ENCODE measurements at regions not wholly inside any gene's neighbourhood (a gene's known extent, or its start where the extent isn't known, plus 50 kb on each side); places are given as distances from the start of the nearest gene placed in this dataset.

DNA sequence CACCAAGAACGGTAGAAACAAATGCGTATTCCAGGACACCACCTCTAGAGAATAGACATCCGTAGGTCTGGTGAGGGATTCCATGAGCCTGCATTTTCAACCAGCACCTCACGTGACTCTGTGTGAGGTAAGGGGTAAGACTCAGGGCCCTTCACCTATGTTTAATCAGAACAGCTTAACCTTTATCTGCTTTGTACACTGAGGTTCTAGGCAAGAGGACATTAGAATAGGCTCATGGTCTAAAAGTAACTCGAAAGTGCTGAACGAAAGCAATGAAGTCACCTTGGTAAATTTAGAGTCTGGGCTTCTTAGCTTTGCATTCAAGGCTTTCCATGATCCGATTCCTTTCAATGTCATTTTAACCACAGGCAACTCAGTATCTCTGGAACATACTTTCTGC lies 270.5 kb upstream of the CADM1 start:
- WGBS (ENCODE audit: low lambda C conversion rate), result 51% methylated on average over 7 of the region's 7 CpGs
- no peak for DNase-seq

DNA sequence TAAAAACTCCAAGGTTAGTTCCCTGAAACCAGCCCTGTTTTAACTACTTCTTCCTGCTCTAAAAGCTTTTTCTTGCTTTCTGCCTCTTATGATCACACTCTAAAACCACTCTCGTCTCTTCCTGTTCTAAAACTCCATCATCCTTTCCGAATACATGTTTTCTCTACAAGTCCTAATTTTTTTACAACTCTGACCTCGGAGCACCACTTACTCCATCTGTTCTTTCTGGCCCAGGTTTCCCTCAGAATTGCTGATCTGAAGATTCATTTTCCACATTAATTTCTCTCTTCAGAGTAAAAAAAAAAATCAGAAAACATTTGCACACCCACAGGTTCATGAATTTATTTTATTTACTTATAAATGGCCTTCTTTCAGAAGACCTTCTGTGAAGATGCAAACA lies 265.7 kb upstream of the CADM1 start:
- DNase-seq, result no peak
- H4K20me1 ChIP-seq (ENCODE audit: insufficient read depth), result no peaks in the 10 kb centered on the region
- H3K4me2 ChIP-seq, result no peak overlapping the region
- peaks cover 0 to 5% of the 10 kb centered on the region in 2 experiments; a peak in 1 of 4 replicates for H3K4me1 ChIP-seq (ENCODE audit: control insufficient read depth in 1 of 2, insufficient read depth in 2 of 2, low read depth in 1 of 2, low read length in 1 of 2)
- 24% methylated on average over 3 of the region's 3 CpGs for WGBS (ENCODE audit: low lambda C conversion rate)
- no peak overlapping the region for H3K4me3 ChIP-seq (ENCODE audit: low read depth in 2 of 2, low read length in 1 of 2)
- H3F3A ChIP-seq (replicated peaks; ENCODE audit: insufficient read depth), result no peaks in the 10 kb centered on the region
- no peak overlapping the region for H3K9ac ChIP-seq
- no peak overlapping the region for H2AFZ ChIP-seq (ENCODE audit: low read depth)
- no peaks in the 10 kb centered on the region for H3K9me2 ChIP-seq
- H3K79me2 ChIP-seq (ENCODE audit: insufficient read depth), result no peaks in the 10 kb centered on the region
- no peaks in the 10 kb centered on the region for H3K9me3 ChIP-seq
- H3K36me3 ChIP-seq (replicated peaks in 1 of 2; ENCODE audit: control insufficient read depth in 1 of 2, insufficient read depth in 2 of 2, low read length in 1 of 2), result no peaks in the 10 kb centered on the region
- no peaks in the 10 kb centered on the region for H3K27me3 ChIP-seq (ENCODE audit: insufficient read depth)
- CTCF ChIA-PET, result no interaction called here
- POLR2A ChIA-PET, result no interaction called here
- H3K27ac ChIP-seq (ENCODE audit: low read depth in 2 of 2, low read length in 1 of 2), result no peak overlapping the region
- TF ChIP-seq TEAD4 (IDR thresholded peaks at IDR 0.05; ENCODE audit: borderline replicate concordance, insufficient read depth), result no peak
- TF ChIP-seq GATA2 (CRISPR knock-in tag; IDR thresholded peaks at IDR 0.05), result no peak
- no peak for TF ChIP-seq POLR2AphosphoS5 (IDR thresholded peaks at IDR 0.05; ENCODE audit: low read depth, low read length)
- TF ChIP-seq CHD2 (IDR thresholded peaks at IDR 0.05; ENCODE audit: low read length, partially characterized antibody), result no peak
- TF ChIP-seq, protein P1, sequence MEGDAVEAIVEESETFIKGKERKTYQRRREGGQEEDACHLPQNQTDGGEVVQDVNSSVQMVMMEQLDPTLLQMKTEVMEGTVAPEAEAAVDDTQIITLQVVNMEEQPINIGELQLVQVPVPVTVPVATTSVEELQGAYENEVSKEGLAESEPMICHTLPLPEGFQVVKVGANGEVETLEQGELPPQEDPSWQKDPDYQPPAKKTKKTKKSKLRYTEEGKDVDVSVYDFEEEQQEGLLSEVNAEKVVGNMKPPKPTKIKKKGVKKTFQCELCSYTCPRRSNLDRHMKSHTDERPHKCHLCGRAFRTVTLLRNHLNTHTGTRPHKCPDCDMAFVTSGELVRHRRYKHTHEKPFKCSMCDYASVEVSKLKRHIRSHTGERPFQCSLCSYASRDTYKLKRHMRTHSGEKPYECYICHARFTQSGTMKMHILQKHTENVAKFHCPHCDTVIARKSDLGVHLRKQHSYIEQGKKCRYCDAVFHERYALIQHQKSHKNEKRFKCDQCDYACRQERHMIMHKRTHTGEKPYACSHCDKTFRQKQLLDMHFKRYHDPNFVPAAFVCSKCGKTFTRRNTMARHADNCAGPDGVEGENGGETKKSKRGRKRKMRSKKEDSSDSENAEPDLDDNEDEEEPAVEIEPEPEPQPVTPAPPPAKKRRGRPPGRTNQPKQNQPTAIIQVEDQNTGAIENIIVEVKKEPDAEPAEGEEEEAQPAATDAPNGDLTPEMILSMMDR (IDR thresholded peaks at IDR 0.05), result no peak
- TF ChIP-seq, protein P2, sequence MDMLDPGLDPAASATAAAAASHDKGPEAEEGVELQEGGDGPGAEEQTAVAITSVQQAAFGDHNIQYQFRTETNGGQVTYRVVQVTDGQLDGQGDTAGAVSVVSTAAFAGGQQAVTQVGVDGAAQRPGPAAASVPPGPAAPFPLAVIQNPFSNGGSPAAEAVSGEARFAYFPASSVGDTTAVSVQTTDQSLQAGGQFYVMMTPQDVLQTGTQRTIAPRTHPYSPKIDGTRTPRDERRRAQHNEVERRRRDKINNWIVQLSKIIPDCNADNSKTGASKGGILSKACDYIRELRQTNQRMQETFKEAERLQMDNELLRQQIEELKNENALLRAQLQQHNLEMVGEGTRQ (IDR thresholded peaks at IDR 0.05; ENCODE audit: borderline replicate concordance, low read depth, low read length), result no peak
- TF ChIP-seq, protein P3, sequence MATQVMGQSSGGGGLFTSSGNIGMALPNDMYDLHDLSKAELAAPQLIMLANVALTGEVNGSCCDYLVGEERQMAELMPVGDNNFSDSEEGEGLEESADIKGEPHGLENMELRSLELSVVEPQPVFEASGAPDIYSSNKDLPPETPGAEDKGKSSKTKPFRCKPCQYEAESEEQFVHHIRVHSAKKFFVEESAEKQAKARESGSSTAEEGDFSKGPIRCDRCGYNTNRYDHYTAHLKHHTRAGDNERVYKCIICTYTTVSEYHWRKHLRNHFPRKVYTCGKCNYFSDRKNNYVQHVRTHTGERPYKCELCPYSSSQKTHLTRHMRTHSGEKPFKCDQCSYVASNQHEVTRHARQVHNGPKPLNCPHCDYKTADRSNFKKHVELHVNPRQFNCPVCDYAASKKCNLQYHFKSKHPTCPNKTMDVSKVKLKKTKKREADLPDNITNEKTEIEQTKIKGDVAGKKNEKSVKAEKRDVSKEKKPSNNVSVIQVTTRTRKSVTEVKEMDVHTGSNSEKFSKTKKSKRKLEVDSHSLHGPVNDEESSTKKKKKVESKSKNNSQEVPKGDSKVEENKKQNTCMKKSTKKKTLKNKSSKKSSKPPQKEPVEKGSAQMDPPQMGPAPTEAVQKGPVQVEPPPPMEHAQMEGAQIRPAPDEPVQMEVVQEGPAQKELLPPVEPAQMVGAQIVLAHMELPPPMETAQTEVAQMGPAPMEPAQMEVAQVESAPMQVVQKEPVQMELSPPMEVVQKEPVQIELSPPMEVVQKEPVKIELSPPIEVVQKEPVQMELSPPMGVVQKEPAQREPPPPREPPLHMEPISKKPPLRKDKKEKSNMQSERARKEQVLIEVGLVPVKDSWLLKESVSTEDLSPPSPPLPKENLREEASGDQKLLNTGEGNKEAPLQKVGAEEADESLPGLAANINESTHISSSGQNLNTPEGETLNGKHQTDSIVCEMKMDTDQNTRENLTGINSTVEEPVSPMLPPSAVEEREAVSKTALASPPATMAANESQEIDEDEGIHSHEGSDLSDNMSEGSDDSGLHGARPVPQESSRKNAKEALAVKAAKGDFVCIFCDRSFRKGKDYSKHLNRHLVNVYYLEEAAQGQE (IDR thresholded peaks at IDR 0.05; ENCODE audit: low read depth, low read length), result no peak

More for the DNA sequence above, 270.5 kb upstream of the CADM1 start:
- H3K4me2 ChIP-seq, result no peak overlapping the region
- H3K36me3 ChIP-seq (replicated peaks in 1 of 2; ENCODE audit: control insufficient read depth in 1 of 2, insufficient read depth in 2 of 2, low read length in 1 of 2), result no peaks in the 10 kb centered on the region
- ChIA-PET CTCF (no interaction called here), POLR2A (no interaction called here)
- H3K4me1 ChIP-seq (ENCODE audit: control insufficient read depth in 1 of 2, insufficient read depth in 2 of 2, low read depth in 1 of 2, low read length in 1 of 2), result peaks cover 0 to 10% of the 10 kb centered on the region in 2 experiments; a peak in 1 of 4 replicates
- no peaks in the 10 kb centered on the region for H3K9me3 ChIP-seq
- H4K20me1 ChIP-seq (ENCODE audit: insufficient read depth), result no peaks in the 10 kb centered on the region
- no peaks in the 10 kb centered on the region for H3F3A ChIP-seq (replicated peaks; ENCODE audit: insufficient read depth)
- H3K27me3 ChIP-seq (ENCODE audit: insufficient read depth), result no peaks in the 10 kb centered on the region
- no peak overlapping the region for H2AFZ ChIP-seq (ENCODE audit: low read depth)
- H3K79me2 ChIP-seq (ENCODE audit: insufficient read depth), result no peaks in the 10 kb centered on the region
- H3K27ac ChIP-seq (ENCODE audit: low read depth in 2 of 2, low read length in 1 of 2), result no peak overlapping the region
- no peak for TF ChIP-seq FOXJ3 (CRISPR knock-in tag; IDR thresholded peaks at IDR 0.05)
- TF ChIP-seq RAD21 (IDR thresholded peaks at IDR 0.05; ENCODE audit: low read length), result no peak
- TF ChIP-seq POLR2AphosphoS5 (IDR thresholded peaks at IDR 0.05; ENCODE audit: low read depth, low read length), result no peak
- TF ChIP-seq, protein P3 (IDR thresholded peaks at IDR 0.05; ENCODE audit: low read depth, low read length), result no peak
- no peak for TF ChIP-seq YY1 (IDR thresholded peaks at IDR 0.05; ENCODE audit: low read depth)
- no peak for TF ChIP-seq RXRA (IDR thresholded peaks at IDR 0.05; ENCODE audit: borderline replicate concordance, low read depth)
- TF ChIP-seq, protein P1 (IDR thresholded peaks at IDR 0.05), result no peak
- H3K9me2 ChIP-seq, result no peaks in the 10 kb centered on the region
- no peak overlapping the region for H3K9ac ChIP-seq
- no peak overlapping the region for H3K4me3 ChIP-seq (ENCODE audit: low read depth in 2 of 2, low read length in 1 of 2)

Data from SK-N-SH (cell line).